Keratinocyte (primary cell): ENCODE measurements at regions not wholly inside any gene's neighbourhood (a gene's known extent, or its start where the extent isn't known, plus 50 kb on each side); places are given as distances from the start of the nearest gene placed in this dataset.

Experiments used
- DNase-seq: peaks from one replicate; pipeline ENCODE4 v3.0.0-alpha.2; 2011; ENCODE audit warnings: low read depth, missing footprints, low spot score
- FAIRE-seq: peaks from 2 replicates; lab custom pipeline; 2011; peaks lifted over from hg19 to GRCh38; lab: Jason Lieb, UNC
- H2AFZ ChIP-seq: 2 replicates; pipeline ENCODE4 v1.6.0; 2012; ENCODE audit warnings: low read length, control low read depth, inconsistent platforms; ENCODE audit not compliant: control insufficient read depth
- H3K27ac ChIP-seq: 2 replicates; pipeline ENCODE4 v1.5.1; 2011; ENCODE audit warnings: low read length; ENCODE audit not compliant: control insufficient read depth, insufficient read depth
- H3K27me3 ChIP-seq: 3 replicates; pipeline ENCODE4 v1.6.0; 2011; ENCODE audit warnings: low read length; ENCODE audit not compliant: control insufficient read depth, insufficient read depth; ENCODE audit errors: extremely low read depth
- H3K36me3 ChIP-seq, 2 experiments: 2 replicates in 1 of 2; 3 replicates in 1 of 2; pipeline ENCODE4 v1.5.1; 2011; ENCODE audit warnings: low read length in 2 of 2, mild to moderate bottlenecking in 1 of 2; ENCODE audit not compliant: control insufficient read depth in 2 of 2, insufficient read depth in 2 of 2; ENCODE audit errors: extremely low read depth in 1 of 2
- H3K4me1 ChIP-seq: 3 replicates; pipeline ENCODE4 v1.5.1; 2011; ENCODE audit warnings: low read length; ENCODE audit not compliant: control insufficient read depth, insufficient read depth; ENCODE audit errors: extremely low read depth
- H3K4me2 ChIP-seq: 3 replicates; pipeline ENCODE4 v1.6.0; 2011; ENCODE audit warnings: low read depth, low read length; ENCODE audit not compliant: control insufficient read depth, insufficient read depth; ENCODE audit errors: extremely low read depth
- H3K4me3 ChIP-seq, 3 experiments: fragments of 200-600 bp in 1 of 3; sonication (generic) in 1 of 3; 2 replicates in 2 of 3; 3 replicates in 1 of 3; pipeline ENCODE4 v1.5.1; 2011 to 2016; ENCODE audit warnings: low read length in 3 of 3, mild to moderate bottlenecking in 3 of 3, control low read depth in 2 of 3, inconsistent platforms in 1 of 3, low read depth in 1 of 3, mixed read lengths in 1 of 3, mixed run types in 1 of 3, moderate library complexity in 1 of 3; ENCODE audit not compliant: control insufficient read depth in 2 of 3, insufficient read depth in 2 of 3; ENCODE audit errors: extremely low read depth in 1 of 3
- H3K79me2 ChIP-seq: 2 replicates; pipeline ENCODE4 v1.6.0; 2012; ENCODE audit warnings: low read length; ENCODE audit not compliant: control insufficient read depth, insufficient read depth
- H3K9ac ChIP-seq: 3 replicates; pipeline ENCODE4 v1.6.0; 2011; ENCODE audit warnings: low read length; ENCODE audit not compliant: control insufficient read depth, insufficient read depth; ENCODE audit errors: extremely low read depth
- H3K9me1 ChIP-seq: 3 replicates; pipeline ENCODE4 v1.6.0; 2011; ENCODE audit warnings: low read length; ENCODE audit not compliant: control insufficient read depth, insufficient read depth; ENCODE audit errors: extremely low read depth
- H3K9me3 ChIP-seq: 2 replicates; pipeline ENCODE4 v1.5.1; 2012; ENCODE audit warnings: low read depth, low read length; ENCODE audit not compliant: control insufficient read depth
- H4K20me1 ChIP-seq: 3 replicates; pipeline ENCODE4 v1.6.0; 2011; ENCODE audit warnings: low read length; ENCODE audit not compliant: control insufficient read depth, insufficient read depth; ENCODE audit errors: extremely low read depth
- CTCF ChIP-seq, 3 experiments: IDR thresholded peaks in 1 of 3; conservative IDR thresholded peaks in 1 of 3; optimal IDR thresholded peaks in 1 of 3; 2 replicates in 2 of 3; 3 replicates in 1 of 3; pipeline versions ENCODE3 to v1.5.1; 2011; ENCODE audit warnings: low read length in 3 of 3, mild to moderate bottlenecking in 3 of 3, moderate library complexity in 2 of 3, control low read depth in 1 of 3, inconsistent platforms in 1 of 3; ENCODE audit not compliant: insufficient read depth in 2 of 3; ENCODE audit errors: extremely low read depth in 1 of 3
- EZH2 ChIP-seq: IDR thresholded peaks from one replicate; pipeline ENCODE4 v1.6.1; 2012; ENCODE audit warnings: inconsistent platforms, mild to moderate bottlenecking, low read length, moderate library complexity
- dilution Hi-C: fragments of 300-500 bp; cut with MboI; formaldehyde crosslinking; loops from one replicate; pipeline ENCODE4 v1.7.0; 2020; ENCODE audit warnings: low sequenced_read_pairs; ENCODE audit not compliant: extremely low pct_ligation_motif_present

DNA sequence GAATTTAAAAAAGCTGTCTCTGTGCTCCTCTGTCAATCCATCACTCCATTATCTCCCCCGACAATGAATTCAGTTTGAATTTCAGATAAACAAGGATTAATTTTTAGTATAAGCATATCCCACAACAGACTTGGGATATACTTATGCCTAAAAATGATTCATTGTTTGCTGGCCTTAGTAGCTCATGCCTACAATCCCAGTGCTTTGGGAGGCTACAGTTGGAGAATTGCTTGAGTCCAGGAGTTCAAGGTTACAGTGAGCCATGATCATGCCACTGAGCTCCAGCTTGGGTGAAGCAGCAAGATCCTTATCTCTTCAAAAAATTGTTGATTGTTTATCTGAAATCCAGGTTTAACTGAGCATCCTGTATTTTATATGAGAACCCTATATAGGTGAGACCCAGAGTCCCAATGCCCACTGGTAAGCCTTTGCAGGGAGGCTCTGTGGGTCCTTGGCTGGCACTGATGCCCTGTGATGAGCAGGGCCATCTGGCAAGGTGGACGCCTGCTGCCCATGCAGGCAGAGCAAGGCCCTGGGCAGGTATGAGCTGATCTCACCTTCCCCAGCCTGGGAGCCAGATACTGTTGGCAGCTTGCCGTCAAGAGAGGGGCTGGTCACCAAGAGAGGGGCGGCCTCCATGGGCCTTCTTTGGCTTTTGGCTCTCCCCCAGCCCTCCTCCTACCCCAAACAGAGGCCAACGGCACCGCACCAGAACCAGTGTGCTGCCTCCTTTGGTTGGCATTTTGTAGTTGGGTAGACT is 158.7 kb downstream of the SEC14L1 start:
- dilution Hi-C loops, result no loop called here
- H3K4me3 ChIP-seq, result no peak overlapping the region
- H3K4me2 ChIP-seq, result no peak overlapping the region
- peaks cover 7% of the 10 kb centered on the region for H3K9me1 ChIP-seq
- H3K27ac ChIP-seq, result no peak overlapping the region
- H3K79me2 ChIP-seq, result peaks cover 78% of the 10 kb centered on the region
- no peak overlapping the region for H2AFZ ChIP-seq
- no peaks in the 10 kb centered on the region for H3K9me3 ChIP-seq
- H4K20me1 ChIP-seq, result peaks cover 39% of the 10 kb centered on the region
- peaks cover 26 to 56% of the 10 kb centered on the region in 2 experiments for H3K36me3 ChIP-seq
- TF ChIP-seq EZH2, result no peak
- TF ChIP-seq CTCF (optimal IDR thresholded peaks at IDR 0.05 in 1 of 3, IDR thresholded peaks at IDR 0.05 in 1 of 3, conservative IDR thresholded peaks at IDR 0.05 in 1 of 3; ENCODE audit: extremely low read depth in 1 of 3, insufficient read depth in 2 of 3, low read length in 3 of 3), result no peak
- peaks cover 6% of the 10 kb centered on the region for H3K4me1 ChIP-seq
- no peak overlapping the region for H3K9ac ChIP-seq
- no peaks in the 10 kb centered on the region for H3K27me3 ChIP-seq
- DNase-seq (no peak), FAIRE-seq (no peak)

DNA sequence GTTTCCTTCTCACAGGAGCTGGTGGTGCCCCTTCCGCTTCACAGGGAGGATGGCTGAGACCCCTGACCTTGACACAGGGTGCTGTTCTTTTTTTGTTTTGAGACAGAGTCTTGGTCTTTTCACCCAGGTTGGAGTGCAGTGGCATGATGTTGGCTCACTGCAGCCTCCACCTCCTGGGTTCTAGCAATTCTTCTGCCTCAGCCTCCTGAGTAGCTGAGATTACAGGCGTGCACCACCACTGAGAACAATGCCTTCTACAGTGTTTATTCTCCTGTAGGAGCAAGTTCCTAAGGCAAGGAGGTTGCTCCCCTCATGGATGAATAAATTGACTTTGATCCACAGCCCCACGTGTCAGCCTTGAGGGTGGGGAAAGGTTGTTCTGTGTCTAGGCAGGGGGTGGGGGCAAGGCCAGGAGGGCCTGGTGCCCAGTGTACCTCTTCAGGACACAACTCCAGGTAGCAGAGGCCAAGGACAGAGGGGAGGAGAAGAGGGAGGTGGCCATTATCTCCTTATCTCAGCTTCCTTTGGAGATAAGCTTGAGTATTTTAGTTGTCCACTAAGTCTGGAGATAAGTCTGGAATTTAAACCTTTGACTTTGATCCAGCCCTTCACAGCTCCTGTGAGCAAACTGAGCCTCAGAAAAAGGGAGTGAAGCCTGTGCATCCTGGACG is 159.4 kb downstream of the SEC14L1 start:
- dilution Hi-C loops, result no loop called here
- Histone ChIP-seq H3K27me3 (no peaks in the 10 kb centered on the region), H3K36me3 (peaks cover 22 to 56% of the 10 kb centered on the region in 2 experiments), H3K4me3 (no peak overlapping the region), H3K9me1 (peaks cover 12% of the 10 kb centered on the region), H2AFZ (no peak overlapping the region), H3K9me3 (no peaks in the 10 kb centered on the region), H4K20me1 (peaks cover 35% of the 10 kb centered on the region), H3K9ac (no peak overlapping the region), H3K27ac (no peak overlapping the region), H3K4me1 (peaks cover 13% of the 10 kb centered on the region), H3K4me2 (no peak overlapping the region), H3K79me2 (peaks cover 78% of the 10 kb centered on the region)
- no peak for DNase-seq
- TF ChIP-seq EZH2, result no peak
- TF ChIP-seq CTCF (optimal IDR thresholded peaks at IDR 0.05 in 1 of 3, IDR thresholded peaks at IDR 0.05 in 1 of 3, conservative IDR thresholded peaks at IDR 0.05 in 1 of 3; ENCODE audit: extremely low read depth in 1 of 3, insufficient read depth in 2 of 3, low read length in 3 of 3), result no peak
- no peak for FAIRE-seq
